CD4-positive, alpha-beta T cell (primary cell): ENCODE measurements at regions not wholly inside any gene's neighbourhood (a gene's known extent, or its start where the extent isn't known, plus 50 kb on each side); places are given as distances from the start of the nearest gene placed in this dataset.

ENCODE experiments used
- ATAC-seq: fragments of 200-7000 bp; cut with Tn5 transposase; one replicate; pipeline ENCODE4 v1.10.0; 2022; ENCODE audit warnings: mild to moderate bottlenecking; ENCODE audit not compliant: poor library complexity
- CTCF ChIA-PET: fragments of 350-600 bp; sonication (Branson Sonifier 250); formaldehyde crosslinking; loops from one replicate; lab custom pipeline; 2021; ENCODE audit warnings: antibody characterized with exemption, inconsistent platforms; lab: Charles Lee
- POLR2A ChIA-PET: fragments of 350-600 bp; sonication (Branson Sonifier 250); formaldehyde crosslinking; loops from one replicate; lab custom pipeline; 2021; ENCODE audit warnings: antibody characterized with exemption, inconsistent platforms; lab: Charles Lee
- DNase-seq, 14 experiments: peaks; one replicate each; pipeline ENCODE4 v3.0.0-alpha.2; 2013 to 2020; ENCODE audit warnings: mixed read lengths in 2 of 14
- H3K27ac ChIP-seq, 2 donors: one replicate each; pipeline versions ENCODE4 v1.5.1 to v1.7.0; 2013; ENCODE audit warnings: low read length in 2 of 2, low read depth in 1 of 2, mild to moderate bottlenecking in 1 of 2
- H3K27me3 ChIP-seq, 2 experiments: 1 replicate in 1 of 2; 2 replicates in 1 of 2; pipeline versions ENCODE4 v1.6.1 to v1.7.0; 2013; ENCODE audit warnings: low read length in 2 of 2, control low read depth in 1 of 2, mild to moderate bottlenecking in 1 of 2, moderate library complexity in 1 of 2; ENCODE audit not compliant: insufficient read depth in 2 of 2, control insufficient read depth in 1 of 2
- H3K36me3 ChIP-seq: one replicate; pipeline ENCODE4 v1.6.1; 2013; ENCODE audit warnings: low read length, control low read depth; ENCODE audit not compliant: insufficient read depth
- H3K4me1 ChIP-seq: one replicate; pipeline ENCODE4 v1.6.1; 2013; ENCODE audit warnings: low read length, control low read depth; ENCODE audit not compliant: insufficient read depth
- H3K4me3 ChIP-seq: one replicate; pipeline ENCODE4 v1.5.1; 2013; ENCODE audit warnings: mild to moderate bottlenecking, low read length, moderate library complexity
- H3K9me3 ChIP-seq, 2 experiments: 1 replicate in 1 of 2; 2 replicates in 1 of 2; pipeline versions ENCODE4 v1.6.1 to v1.7.0; 2013; ENCODE audit warnings: low read length in 2 of 2, mild to moderate bottlenecking in 2 of 2, control low read depth in 1 of 2, moderate library complexity in 1 of 2; ENCODE audit not compliant: control insufficient read depth in 1 of 2, insufficient read depth in 1 of 2
- H3K27ac Mint-ChIP-seq: one replicate; pipeline ENCODE4 v1.8.0; 2020; ENCODE audit warnings: mixed read lengths
- H3K27me3 Mint-ChIP-seq: one replicate; pipeline ENCODE4 v1.8.0; 2021; ENCODE audit warnings: mixed read lengths
- H3K36me3 Mint-ChIP-seq: one replicate; pipeline ENCODE4 v1.8.0; 2021; ENCODE audit warnings: low read depth, mixed read lengths
- H3K4me1 Mint-ChIP-seq: one replicate; pipeline ENCODE4 v1.8.0; 2021; ENCODE audit warnings: low read depth, mixed read lengths
- H3K4me3 Mint-ChIP-seq: one replicate; pipeline ENCODE4 v1.8.0; 2020; ENCODE audit warnings: mild to moderate bottlenecking, mixed read lengths
- H3K9me3 Mint-ChIP-seq: one replicate; pipeline ENCODE4 v1.8.0; 2020; ENCODE audit warnings: mixed read lengths
- intact Hi-C, 2 experiments: fragments of 100-400 bp; cut with DNase I in 1 of 2; cut with micrococcal nuclease in 1 of 2; formaldehyde crosslinking; loops; one replicate each; pipeline versions ENCODE4 v1.15.1 to v1.9.0; 2023 to 2025; cut with DNase I, micrococcal nuclease
- TF ChIP-seq, protein P1 (sequence below): fragments of 200-600 bp; IDR thresholded peaks from one replicate; pipeline ENCODE4 v1.8.0; 2022; ENCODE audit warnings: antibody characterized with exemption, mild to moderate bottlenecking

DNA sequence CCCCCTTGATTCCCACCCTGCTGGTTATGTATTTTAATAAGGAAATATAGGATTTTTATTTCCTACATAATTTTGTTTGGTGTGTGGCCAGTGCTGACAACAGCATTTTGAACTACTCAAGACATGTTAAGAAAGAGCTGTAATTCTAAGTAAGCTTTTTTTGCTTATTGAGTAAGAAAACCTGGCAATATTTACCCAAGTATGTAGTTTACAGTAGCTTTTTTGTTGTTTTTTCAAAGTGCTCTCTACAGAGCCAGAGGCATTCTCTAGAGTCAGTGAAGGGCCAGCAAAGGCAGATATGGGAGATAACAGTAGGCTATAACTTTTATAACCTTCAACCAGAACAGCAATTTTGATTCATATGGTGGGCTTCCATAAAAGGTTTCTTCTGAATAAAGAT lies 63.2 kb upstream of the TMEM168 start:
- Mint-ChIP-seq H3K27ac (no peak overlapping the region), H3K36me3 (peaks cover 42% of the 10 kb centered on the region), H3K4me1 (peaks cover 14% of the 10 kb centered on the region), H3K27me3 (no peaks in the 10 kb centered on the region), H3K4me3 (no peak overlapping the region), H3K9me3 (no peaks in the 10 kb centered on the region)
- Histone ChIP-seq H3K9me3 (no peaks in the 10 kb centered on the region), H3K27me3 (no peaks in the 10 kb centered on the region), H3K36me3 (no peaks in the 10 kb centered on the region), H3K4me1 (no peaks in the 10 kb centered on the region), H3K4me3 (no peak overlapping the region), H3K27ac (no peak overlapping the region)
- intact Hi-C loops = no loop called here
- TF ChIP-seq, protein P1, sequence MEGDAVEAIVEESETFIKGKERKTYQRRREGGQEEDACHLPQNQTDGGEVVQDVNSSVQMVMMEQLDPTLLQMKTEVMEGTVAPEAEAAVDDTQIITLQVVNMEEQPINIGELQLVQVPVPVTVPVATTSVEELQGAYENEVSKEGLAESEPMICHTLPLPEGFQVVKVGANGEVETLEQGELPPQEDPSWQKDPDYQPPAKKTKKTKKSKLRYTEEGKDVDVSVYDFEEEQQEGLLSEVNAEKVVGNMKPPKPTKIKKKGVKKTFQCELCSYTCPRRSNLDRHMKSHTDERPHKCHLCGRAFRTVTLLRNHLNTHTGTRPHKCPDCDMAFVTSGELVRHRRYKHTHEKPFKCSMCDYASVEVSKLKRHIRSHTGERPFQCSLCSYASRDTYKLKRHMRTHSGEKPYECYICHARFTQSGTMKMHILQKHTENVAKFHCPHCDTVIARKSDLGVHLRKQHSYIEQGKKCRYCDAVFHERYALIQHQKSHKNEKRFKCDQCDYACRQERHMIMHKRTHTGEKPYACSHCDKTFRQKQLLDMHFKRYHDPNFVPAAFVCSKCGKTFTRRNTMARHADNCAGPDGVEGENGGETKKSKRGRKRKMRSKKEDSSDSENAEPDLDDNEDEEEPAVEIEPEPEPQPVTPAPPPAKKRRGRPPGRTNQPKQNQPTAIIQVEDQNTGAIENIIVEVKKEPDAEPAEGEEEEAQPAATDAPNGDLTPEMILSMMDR = no peak
- ChIA-PET POLR2A (no interaction called here), CTCF (no interaction called here)
- ATAC-seq (no peak), DNase-seq (no peak)

DNA sequence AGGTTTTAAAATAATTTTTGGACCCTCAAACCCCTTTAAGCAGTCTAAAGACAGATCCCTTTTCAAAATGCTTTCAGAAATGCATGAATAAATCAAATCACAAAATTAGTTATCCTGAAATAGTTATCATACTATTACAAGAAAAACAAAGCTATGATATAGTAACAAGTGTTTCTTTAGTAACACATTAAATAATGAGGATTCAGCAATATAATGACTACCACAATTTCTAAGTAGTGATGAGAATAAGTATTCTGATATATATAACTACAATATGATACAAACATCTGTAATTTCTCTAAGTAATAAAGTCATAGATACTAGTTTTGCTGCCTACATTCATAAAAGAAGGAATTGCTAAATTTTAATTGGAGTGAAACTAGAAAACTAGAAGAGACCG lies 53.0 kb upstream of the TMEM168 start:
- H3K27ac Mint-ChIP-seq = no peak overlapping the region
- peaks cover 3% of the 10 kb centered on the region for H3K9me3 Mint-ChIP-seq
- H3K36me3 ChIP-seq = no peaks in the 10 kb centered on the region
- peaks cover 46% of the 10 kb centered on the region for H3K36me3 Mint-ChIP-seq
- no peaks in the 10 kb centered on the region for H3K27me3 Mint-ChIP-seq
- no peak overlapping the region for H3K27ac ChIP-seq
- CTCF ChIA-PET = no interaction called here
- DNase-seq = no peak
- intact Hi-C loops = no loop called here
- TF ChIP-seq, protein P1 = no peak
- POLR2A ChIA-PET = no interaction called here
- H3K27me3 ChIP-seq = no peaks in the 10 kb centered on the region
- H3K4me1 ChIP-seq = no peaks in the 10 kb centered on the region
- no peak overlapping the region for H3K4me3 Mint-ChIP-seq
- peaks cover 52% of the 10 kb centered on the region for H3K4me1 Mint-ChIP-seq
- ATAC-seq = no peak
- no peaks in the 10 kb centered on the region for H3K9me3 ChIP-seq
- no peak overlapping the region for H3K4me3 ChIP-seq
